ENCODE measurements at regions not wholly inside any gene's neighbourhood (a gene's known extent, or its start where the extent isn't known, plus 50 kb on each side); places are given as distances from the start of the nearest gene placed in this dataset.

DNA sequence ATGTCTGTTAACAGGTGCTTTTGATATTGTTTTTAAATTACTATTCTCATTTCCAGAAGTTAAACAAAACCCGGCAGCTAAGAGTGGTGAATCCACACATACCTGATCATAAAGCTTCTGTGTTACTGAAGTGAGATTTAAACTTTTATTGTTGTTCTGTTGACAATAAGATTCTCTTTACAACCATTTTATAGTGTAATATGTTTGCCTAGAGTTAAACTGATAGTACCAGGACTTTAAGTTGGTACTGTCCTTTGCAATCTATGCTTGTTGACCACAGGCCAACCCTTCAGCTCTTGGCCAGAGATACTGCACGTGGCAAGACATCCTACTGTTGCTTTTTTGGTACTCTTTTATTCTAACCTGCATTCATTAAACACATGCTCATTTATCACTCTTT lies 806.2 kb downstream of the MTRR start:
- no peak for DNase-seq

DNA sequence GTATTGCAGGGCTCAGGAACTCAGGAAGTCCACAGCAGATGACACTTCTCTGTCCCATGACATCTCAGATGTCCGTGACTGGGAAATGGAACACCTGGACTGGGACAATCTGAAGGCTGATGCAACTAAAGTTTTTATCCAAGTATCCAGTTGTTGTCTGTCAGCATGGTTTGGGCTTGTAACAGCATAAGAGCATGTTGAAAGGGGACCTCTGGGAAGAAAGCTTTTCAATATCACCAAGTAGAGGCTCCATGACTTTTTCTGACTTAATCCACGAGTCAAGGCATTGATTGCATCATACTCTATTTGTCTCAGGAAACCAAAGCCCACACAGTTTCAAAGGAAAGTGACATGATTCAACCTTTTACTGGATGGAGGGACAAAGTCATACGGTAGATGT lies 807.7 kb downstream of the MTRR start:
- no peak for DNase-seq

DNA sequence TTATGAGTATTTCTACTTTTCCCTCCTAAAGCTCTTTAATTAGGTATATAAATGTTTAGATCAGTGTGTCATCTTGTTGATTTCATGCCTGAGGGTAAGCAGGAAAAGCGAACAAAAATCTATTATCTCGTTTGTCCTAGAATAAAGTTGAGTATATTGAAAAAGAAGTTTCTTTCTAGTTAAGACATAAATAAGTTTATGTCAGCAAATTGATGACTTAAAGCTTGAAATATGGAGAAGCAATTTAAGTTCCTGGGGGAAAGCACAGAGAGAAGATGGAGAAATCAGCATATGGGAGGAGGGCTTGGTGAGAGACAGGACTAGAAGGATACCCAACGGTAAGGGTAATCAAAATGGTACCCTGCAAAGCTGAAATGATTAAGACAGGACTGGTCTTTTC lies 813.4 kb downstream of the MTRR start:
- DNase-seq = no peak

DNA sequence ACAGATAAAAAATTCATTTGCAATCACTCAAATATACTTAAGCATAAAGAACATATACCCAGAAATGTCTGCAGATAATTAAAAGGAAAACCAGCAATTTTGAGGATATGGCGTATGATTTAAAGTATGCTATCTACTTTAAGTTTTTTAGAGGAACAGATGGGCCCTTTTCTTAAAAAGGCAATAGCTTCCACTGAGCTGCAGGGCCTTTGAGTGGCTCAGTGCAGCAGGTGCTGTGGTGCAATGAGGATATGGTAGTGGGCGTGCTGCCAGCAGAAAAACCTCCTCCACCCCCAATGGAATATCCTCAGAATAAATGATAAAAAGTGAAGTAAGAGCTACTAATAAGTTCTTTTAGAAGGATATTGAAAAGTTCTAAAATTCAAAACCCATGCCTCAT lies 814.5 kb downstream of the MTRR start:
- DNase-seq = no peak

DNA sequence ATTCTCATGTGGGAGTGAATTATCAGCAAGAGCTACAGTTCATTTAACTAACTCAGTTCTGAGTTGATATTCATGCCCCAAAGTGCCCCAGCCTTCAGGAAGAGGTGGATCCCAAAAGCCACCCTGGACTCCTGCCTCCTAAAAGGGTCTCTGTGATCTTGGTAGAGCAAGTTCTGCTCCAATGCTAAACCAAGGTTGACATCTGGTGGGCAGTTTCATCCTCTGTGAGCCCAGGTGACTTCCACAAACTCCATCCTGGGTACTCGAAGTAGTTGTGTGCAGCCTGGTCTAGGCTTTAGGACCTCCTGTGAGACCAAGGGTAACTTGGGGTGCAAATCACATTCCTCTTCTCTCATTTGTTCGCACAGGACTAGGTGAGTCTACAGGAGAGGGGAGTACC lies 816.8 kb downstream of the MTRR start:
- no peak for DNase-seq

DNA sequence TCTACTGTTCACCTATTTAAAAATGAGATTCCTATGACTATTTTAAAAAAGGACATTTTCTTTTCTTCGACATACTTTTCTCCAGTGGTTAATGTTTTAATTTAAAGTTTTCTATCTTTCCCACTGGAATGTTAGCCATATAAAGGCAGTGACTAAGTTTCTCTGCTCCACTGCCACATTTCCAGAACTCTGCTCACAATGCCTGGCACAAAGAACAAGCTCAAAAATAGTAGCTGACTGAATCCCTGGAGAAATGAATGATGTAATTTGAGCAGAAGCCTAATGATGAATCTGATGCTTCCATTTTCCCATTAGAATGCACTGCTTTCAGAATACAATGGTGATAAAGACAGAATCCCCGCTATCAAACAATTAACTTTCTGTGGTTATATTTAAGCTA lies 817.8 kb downstream of the MTRR start:
- DNase-seq = no peak

DNA sequence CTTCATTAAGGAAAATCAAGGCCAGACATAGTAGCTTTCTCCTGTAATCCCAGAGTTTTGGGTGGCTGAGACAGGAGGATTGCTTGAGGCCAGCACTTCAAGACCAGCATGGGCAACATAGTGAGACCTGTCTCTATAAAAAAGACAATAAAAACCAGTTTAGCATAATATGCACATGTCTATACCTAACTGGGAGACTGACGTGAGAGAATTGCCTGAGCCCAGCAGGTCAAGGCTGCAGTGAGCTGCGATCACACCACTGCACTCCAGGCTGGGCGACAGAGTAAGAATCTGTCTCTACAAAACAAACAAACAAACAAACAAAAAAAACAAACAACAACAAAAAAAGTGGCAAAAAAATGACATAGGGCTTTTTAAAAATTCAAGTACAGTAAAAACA lies 820.8 kb downstream of the MTRR start:
- no peak for DNase-seq

DNA sequence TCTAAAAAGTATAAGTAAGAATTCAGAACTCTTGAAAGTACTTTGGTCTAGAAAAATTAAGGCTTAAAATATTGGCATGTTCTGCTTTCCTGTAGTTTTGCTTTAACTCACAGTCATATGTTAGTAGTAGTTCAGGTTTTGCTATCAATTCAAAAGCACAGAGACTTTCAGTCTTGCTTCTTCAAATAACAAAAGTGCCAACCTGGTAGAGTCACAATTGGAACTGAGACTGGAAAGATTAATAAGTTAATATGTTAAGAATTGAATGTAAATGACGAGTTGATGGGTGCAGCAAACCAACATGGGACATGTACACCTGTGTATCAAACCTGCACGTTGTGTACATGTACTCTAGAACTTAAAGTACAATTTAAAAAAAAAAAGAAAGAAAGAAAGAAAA lies 822.3 kb downstream of the MTRR start:
- no peak for DNase-seq

DNA sequence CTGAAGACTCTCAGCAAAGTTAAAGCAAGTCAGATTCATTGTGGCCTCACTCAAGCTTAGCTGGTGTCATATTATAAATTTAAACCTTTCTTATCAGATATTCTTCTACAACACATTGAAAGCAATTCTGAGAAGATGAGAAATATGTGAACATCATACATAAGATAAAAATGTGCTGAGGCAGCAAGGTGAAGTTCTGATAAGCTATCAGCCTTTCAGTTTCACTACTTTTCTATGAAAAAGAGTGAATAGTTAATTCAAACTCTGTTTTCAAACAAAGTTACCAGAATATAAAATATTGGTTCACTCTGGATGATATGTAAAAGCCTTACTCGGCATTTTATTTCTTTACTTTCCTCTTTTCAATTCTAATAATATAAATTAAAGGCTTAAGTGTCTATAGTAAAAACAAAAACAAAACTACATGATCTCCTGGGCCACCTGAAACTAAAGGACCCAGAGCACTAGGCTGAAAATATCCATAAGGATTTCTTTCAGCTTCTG lies 824.4 kb downstream of the MTRR start:
- DNase-seq = no peak

DNA sequence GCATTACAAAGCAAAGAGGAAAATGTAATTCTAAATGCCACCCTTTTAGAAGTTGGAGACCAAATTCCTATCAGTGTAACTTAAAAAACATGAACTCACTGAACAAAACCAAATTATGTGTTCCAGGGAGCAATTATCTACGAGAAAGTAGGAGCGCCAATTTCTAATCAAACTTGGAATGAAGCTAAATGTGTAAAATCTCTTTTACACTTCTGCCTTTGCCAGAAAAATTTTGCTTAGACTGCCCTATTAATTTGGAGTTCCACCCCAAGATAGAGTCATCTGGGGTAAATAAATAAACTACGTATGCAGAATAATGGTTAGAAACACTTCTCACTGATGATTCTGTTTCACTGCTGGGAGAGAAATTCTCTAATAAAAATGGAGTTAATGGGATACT lies 825.6 kb downstream of the MTRR start:
- no peak for DNase-seq

DNA sequence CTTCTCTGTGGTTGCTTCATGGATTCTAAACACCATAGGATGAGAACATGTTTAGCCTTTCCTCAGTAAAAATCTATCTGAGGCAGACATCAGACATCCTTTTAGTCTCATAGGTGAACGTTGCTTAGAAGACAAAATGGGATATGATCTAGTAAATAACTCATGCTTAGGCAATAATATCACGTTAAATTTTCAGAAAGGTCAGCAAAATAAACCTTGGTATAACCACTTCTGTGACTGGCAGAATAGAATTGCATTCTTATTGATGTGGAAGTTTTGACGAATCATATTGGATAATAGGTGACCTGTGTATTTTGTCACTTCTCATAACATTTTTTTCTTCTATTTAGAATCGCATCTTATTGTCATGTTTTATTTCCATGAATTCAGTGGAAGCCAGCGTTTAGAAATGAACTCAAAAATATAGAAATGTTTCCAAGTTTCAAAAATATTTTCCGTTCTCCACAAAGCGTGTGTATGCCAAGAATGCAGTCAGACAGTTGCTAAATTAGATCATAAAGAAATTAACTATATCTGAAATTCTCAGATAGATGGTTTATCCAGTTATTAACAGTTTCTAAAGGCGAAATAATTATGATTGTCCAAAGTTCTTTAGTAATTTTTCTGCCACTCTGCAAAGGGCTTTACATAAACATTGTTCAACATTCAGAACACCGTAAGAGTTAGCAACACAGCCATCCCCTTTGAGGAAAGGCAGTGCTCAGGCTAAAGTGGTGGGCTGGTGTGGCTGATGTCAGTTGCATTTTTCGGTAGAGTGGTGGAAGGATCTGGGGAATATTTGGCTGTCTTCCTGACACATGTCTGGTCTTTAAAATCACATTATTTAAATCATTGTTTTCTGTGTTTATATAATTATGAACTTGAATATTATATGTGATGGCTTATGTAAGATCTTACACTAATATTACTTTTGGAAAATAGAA lies 827.2 kb downstream of the MTRR start:
- no peak for DNase-seq

DNA sequence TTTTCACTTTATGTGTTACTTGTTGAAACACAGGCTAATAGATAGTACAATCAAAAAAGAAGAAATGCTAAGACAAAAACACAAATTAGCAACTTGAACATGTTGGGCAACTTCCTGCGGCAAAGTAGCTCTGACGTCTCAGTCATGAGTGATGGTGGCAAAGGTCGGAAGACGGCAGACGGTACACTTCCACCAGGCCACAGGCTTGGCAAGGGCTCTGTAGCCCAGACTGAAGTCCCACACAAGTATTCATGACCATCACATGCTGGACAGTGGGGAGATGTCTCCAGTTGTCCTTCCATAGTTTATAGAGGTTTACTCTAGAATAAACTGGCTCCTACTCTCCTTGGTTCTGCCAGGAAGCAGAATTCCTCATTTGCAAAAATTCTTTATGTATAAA lies 831.3 kb downstream of the MTRR start:
- no peak for DNase-seq

DNA sequence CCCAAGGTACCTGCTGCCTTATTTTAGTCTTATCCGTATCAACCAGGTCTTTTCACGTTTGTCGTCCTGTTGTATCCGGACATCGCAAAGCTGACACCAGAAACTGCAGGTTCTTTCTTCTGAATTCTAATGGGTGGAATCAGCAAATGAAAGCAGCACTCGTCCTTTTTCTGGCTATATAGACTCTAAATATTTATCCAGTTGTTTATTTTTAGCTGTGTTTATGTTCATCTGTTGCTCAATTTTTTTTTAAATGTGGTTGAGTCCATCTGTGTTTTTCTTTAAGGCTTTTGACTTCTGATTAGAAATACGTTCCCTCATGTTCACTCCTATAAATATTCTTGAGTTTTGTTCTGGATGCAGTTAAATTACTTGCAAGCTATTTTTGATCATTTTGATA lies 831.7 kb downstream of the MTRR start:
- no peak for DNase-seq

DNA sequence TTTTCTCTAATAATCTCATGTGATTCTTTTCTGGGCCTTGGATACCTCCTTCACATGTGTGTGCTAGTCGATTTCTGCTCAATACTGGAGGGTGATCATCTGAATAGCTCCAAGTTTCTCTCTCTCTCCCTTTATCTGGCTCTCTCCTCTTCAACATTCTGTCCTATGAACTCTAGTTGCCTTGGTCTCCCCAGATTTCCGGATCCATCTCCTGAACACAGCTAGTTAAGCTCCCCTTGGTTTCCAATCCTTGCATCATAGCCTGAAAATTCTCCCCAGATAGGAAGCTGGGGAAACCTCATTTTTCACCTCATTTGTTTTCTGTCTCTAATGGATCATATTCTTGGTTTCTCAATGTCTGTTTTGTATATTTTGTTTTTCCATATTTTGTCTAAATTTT lies 832.3 kb downstream of the MTRR start:
- DNase-seq = no peak

DNA sequence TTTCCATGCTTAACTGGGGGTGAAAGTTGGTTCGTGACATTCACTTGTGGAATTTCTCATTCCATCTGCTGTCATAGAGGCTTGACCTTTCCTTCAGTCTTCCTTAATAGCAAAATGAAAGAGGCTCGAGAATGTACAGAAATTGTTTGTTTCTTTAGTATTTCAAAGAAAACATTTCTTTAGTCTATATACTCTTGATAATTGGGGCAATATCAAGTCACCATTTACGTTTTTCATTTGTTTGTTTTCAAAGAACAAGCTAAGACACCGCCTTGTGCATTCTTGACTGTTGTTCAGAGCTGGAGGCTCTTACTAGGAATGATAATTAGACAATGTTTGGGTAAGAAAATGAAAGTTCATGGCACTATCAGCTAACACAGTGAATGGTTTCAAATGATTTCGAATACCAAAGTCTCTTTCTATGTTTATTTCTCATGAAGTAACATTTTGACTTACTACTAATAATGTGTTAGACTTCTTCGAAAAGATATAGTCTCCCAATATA lies 835.4 kb downstream of the SEMA5A start:
- DNase-seq = no peak

DNA sequence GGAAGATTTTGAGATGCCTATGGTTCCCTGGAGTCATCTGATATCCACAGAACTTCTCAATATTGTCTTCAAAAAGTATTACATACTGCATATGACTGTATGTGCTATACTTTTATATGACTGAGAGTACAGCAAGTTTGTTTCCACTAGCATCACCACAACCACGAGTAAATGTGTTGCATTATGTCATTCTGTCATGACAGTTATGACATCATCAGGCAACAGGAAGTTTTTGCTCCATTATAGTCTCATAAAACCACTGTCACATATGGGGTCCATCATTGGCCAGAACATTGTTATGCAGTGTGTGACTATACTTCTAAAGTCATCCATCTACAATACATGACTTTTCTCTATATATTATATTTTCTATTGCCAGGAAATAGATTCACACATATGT lies 831.7 kb downstream of the SEMA5A start:
- no peak for DNase-seq

DNA sequence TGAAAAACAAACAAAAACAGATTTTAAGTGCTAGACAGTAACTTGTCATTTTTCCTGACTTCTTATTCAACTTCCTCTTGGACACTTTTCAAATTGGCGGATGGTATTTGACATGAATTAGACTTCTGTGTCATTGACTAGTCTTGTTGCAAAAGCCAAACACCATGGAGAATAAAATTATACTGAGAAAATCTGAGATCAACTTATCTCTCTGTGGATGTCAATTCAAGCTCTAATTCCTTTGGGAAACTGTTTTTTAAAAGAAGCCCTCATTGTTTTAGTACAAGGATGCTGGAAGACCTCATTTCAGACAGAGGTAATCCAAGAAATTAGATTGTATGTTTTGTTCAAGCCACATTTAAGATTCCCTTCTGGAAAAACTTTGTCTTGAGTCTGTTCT lies 831.0 kb downstream of the SEMA5A start:
- DNase-seq = no peak

DNA sequence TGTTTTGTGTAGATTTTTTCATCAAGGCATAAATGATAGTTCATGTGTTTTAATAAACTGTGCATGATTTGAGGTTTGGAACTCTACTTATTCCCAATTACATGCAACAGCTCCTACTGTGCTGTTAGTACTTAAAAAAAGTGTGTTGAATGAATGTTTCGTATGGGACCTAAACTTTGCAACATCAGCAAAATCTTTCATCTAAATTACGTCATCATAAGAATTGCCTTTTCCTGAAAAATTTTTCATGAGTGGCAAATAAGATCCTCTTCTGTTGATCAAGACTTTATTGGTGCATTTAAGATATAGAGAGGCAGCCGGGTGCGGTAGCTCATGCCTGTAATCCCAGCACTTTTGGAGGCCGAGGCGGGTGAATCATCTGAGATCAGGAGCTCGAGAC lies 826.1 kb downstream of the SEMA5A start:
- no peak for DNase-seq

DNA sequence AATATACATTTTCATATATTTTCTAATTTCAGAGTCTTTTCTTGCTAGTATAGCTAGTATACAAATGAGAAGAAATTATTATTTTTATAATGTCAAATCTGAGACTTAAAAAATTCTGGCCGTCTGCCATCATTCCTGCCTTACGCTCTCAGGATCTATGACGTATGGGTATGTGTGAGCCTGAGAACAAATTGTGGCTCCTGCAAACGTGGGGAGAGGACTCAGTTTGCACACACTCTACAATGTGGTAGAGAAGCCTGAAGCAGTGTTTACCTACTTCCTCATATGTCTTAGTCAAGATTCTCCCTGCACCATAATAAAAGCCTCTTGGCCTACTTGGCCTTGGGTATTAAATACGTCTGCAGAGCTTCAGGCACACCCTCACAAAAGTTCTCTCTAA lies 825.4 kb downstream of the SEMA5A start:
- no peak for DNase-seq

DNA sequence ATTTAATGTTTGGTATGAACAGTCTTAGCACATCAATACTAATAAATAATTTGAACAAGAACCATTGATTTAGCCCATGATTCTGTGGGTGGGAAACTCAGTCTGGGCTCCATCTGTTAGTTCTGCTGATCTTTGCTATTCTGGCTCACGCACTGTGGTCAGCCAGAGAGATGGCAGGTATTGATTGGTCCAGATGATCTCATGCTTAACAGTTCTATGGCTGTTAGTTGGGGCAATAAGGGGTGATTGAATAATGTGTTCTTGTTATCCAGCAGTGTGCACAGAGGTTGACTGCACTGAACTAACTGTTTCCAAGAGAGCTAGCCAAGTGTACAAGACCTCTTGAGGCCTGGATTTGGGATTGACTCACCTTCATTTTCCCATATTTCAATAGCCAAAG lies 824.3 kb downstream of the SEMA5A start:
- DNase-seq = no peak

DNA sequence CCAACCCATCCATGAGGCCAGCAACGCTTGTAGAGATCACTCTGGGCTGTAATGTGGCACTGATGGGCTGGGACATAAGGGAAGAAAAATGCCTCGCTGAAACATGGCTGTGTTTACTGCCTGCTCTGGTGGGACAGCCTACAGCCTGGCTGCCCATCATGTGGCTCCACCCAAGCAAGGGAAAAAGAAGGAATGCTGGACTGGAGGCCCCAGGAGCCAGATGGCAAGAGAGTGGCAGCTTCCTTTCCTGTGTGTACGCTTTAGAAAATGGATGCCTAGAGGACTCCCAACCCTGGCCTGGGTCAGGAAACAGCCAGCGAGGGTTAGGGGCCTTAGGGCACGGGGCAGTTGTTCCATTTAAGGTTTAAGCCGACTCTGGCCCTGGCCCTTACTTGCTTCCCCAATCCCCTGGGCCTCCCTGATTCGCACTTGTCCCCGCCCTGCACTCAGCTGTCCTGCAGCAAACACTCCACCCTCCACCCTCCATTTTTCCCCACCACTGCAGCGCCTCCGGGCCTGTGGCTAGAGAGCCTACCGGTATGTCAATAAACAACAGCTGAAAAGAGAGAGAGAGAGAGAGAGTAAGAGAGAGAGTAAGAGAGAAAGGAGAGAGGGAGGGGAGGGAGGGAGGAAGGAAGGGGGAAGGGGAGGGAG lies 819.4 kb downstream of the SEMA5A start:
- DNase-seq = no peak

DNA sequence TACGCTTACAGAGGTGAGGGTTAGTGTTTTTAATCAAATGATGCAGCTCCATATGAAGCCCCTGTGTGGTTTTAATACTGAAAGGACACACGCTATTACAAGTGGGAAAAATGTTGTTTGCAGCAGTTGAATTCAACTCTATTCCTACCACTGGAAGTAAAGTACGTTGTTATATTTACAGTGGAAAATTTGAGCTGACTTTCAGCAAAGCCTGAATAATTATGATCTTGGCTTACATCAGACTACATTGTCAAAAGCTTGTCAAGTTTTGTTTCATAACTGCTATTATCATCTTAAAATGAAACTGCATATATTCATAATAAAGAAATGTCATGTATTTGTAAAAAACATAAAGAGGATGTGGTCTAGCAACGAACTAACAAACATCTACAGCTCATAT lies 818.5 kb downstream of the SEMA5A start:
- DNase-seq = no peak

DNA sequence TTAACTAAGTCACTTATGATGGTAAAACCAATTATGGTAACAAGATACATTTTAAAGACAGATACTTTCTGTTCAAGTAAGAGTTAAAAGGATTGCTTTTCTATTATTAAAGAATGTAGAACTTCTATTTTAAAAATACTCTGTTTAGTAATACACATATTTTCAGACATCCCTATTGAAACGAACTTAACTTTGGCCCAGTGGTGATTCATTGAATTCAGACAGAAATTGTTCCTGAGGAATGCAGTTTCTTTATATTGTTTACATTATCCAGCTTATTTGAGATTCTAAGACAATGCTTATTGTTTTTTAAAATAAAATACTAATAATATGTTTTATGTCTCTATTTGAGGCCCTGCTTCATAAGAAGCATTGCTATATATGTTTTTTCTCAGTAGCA lies 816.4 kb downstream of the SEMA5A start:
- no peak for DNase-seq

DNA sequence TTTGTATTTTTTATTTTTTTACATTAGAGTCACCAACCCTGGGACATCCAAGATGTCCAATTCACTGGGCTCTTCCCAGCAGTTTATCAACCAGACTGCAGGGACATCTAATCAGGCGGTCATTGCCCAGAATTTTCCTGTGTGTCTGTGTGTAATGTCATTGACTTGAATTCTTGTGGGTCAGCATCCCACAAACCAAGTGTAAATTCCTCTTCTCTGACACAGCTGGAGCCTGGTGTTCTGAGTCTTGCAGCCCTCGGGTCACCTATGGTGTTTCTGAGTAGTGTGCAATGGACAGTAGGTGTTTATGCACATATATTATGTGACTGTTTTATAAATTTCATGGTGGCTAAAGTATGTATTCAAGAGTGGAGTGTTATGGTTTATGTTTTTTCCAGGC lies 815.7 kb downstream of the SEMA5A start:
- no peak for DNase-seq

Measured in NCI-H187 treated with DMSO at 0.1 percent for 48 hours (cell line).